ENCODE measurements at regions not wholly inside any gene's neighbourhood (a gene's known extent, or its start where the extent isn't known, plus 50 kb on each side); places are given as distances from the start of the nearest gene placed in this dataset.
A peak's percentile ranks its signal among the peaks of the same experiment; 100 is the strongest.

GRCh38 chr12:19032826-19033225 lies 96.7 kb upstream of the PLEKHA5 start:
- no peak for DNase-seq (ENCODE audit: low spot score)
- Histone ChIP-seq H3K36me3 (ENCODE audit: control insufficient read depth in 4 of 4, insufficient read depth in 3 of 4, low read depth in 1 of 4, low read length in 3 of 4) (no peaks in the 10 kb centered on the region), H3K27ac (ENCODE audit: low read depth in 1 of 2, low read length in 2 of 2) (no peak overlapping the region), H3K9ac (ENCODE audit: low read depth in 1 of 2, low read length in 2 of 2) (no peak overlapping the region), H3K4me1 (ENCODE audit: control insufficient read depth in 4 of 4, insufficient read depth in 4 of 4, low read length in 3 of 4) (no peaks in the 10 kb centered on the region), H3K9me3 (ENCODE audit: control insufficient read depth in 4 of 4, low read length in 3 of 4) (peaks cover 0 to 7% (median 2%) of the 10 kb centered on the region in 4 donors), H3K27me3 (ENCODE audit: control insufficient read depth in 4 of 4, insufficient read depth in 4 of 4, low read length in 3 of 4) (no peaks in the 10 kb centered on the region), H3K4me3 (ENCODE audit: low read depth in 1 of 3, low read length in 3 of 3) (no peak overlapping the region)
- TF ChIP-seq, protein P1, sequence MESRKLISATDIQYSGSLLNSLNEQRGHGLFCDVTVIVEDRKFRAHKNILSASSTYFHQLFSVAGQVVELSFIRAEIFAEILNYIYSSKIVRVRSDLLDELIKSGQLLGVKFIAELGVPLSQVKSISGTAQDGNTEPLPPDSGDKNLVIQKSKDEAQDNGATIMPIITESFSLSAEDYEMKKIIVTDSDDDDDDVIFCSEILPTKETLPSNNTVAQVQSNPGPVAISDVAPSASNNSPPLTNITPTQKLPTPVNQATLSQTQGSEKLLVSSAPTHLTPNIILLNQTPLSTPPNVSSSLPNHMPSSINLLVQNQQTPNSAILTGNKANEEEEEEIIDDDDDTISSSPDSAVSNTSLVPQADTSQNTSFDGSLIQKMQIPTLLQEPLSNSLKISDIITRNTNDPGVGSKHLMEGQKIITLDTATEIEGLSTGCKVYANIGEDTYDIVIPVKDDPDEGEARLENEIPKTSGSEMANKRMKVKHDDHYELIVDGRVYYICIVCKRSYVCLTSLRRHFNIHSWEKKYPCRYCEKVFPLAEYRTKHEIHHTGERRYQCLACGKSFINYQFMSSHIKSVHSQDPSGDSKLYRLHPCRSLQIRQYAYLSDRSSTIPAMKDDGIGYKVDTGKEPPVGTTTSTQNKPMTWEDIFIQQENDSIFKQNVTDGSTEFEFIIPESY (IDR thresholded peaks at IDR 0.05), result no peak
- TF ChIP-seq JUND (IDR thresholded peaks at IDR 0.05), result no peak
- no peak for TF ChIP-seq FOXA2 (IDR thresholded peaks at IDR 0.05)
- no peak for TF ChIP-seq SP1 (IDR thresholded peaks at IDR 0.05)
- no peak for TF ChIP-seq CTCF (IDR thresholded peaks at IDR 0.05; ENCODE audit: low read depth, low read length, missing input control)
- no peak for TF ChIP-seq YY1 (IDR thresholded peaks at IDR 0.05)
- no peak for TF ChIP-seq MAX (IDR thresholded peaks at IDR 0.05)
- no peak for TF ChIP-seq FOXA1 (IDR thresholded peaks at IDR 0.05)
- no peak for TF ChIP-seq TAF1 (conservative IDR thresholded peaks at IDR 0.05)
- TF ChIP-seq HNF4G (IDR thresholded peaks at IDR 0.05), result no peak
- TF ChIP-seq GABPA (IDR thresholded peaks at IDR 0.05 in 1 of 2, conservative IDR thresholded peaks at IDR 0.05 in 1 of 2), result no peak
- no peak for TF ChIP-seq NR2F2 (IDR thresholded peaks at IDR 0.05)
- 84% methylated on average over 5 of the region's 5 CpGs for WGBS

- Histone ChIP-seq H3K36me3 (ENCODE audit: control insufficient read depth in 4 of 4, insufficient read depth in 3 of 4, low read depth in 1 of 4, low read length in 3 of 4) (no peaks in the 10 kb centered on the region), H3K27ac (ENCODE audit: low read depth in 1 of 2, low read length in 2 of 2) (no peak overlapping the region), H3K9ac (ENCODE audit: low read depth in 1 of 2, low read length in 2 of 2) (no peak overlapping the region), H3K27me3 (ENCODE audit: control insufficient read depth in 4 of 4, insufficient read depth in 4 of 4, low read length in 3 of 4) (no peaks in the 10 kb centered on the region), H3K4me1 (ENCODE audit: control insufficient read depth in 4 of 4, insufficient read depth in 4 of 4, low read length in 3 of 4) (no peaks in the 10 kb centered on the region), H3K9me3 (ENCODE audit: control insufficient read depth in 4 of 4, low read length in 3 of 4) (peaks cover 0 to 7% (median 2%) of the 10 kb centered on the region in 4 donors), H3K4me3 (ENCODE audit: low read depth in 1 of 3, low read length in 3 of 3) (no peak overlapping the region)
- DNase-seq (ENCODE audit: low spot score), result no peak
- peak; percentile 57 to 62 for TF ChIP-seq RXRA (IDR thresholded peaks at IDR 0.05)
- TF ChIP-seq GABPA (IDR thresholded peaks at IDR 0.05 in 1 of 2, conservative IDR thresholded peaks at IDR 0.05 in 1 of 2), result no peak
- TF ChIP-seq HNF4G (IDR thresholded peaks at IDR 0.05), result peak; percentile 23
- TF ChIP-seq HNF4A (conservative IDR thresholded peaks at IDR 0.05), result peak; percentile 64 to 79
- TF ChIP-seq FOXA2 (IDR thresholded peaks at IDR 0.05), result no peak
- WGBS, result 53% methylated on average over 2 of the region's 2 CpGs
These were observed 96.3 kb upstream of the PLEKHA5 start for GRCh38 chr12:19033244-19033643.

GRCh38 chr12:19034937-19035336 lies 94.6 kb upstream of the PLEKHA5 start:
- TF ChIP-seq RXRA (IDR thresholded peaks at IDR 0.05) (no peak), EGR1 (IDR thresholded peaks at IDR 0.05; ENCODE audit: low read depth in 2 of 2) (no peak), SP1 (IDR thresholded peaks at IDR 0.05) (no peak), CTCF (IDR thresholded peaks at IDR 0.05; ENCODE audit: low read depth, low read length, missing input control) (no peak), HNF4A (conservative IDR thresholded peaks at IDR 0.05) (no peak), NR2F2 (IDR thresholded peaks at IDR 0.05) (no peak)
- no peak for DNase-seq (ENCODE audit: low spot score)
- 70% methylated on average over 2 of the region's 2 CpGs for WGBS
- no peak overlapping the region for H3K9ac ChIP-seq (ENCODE audit: low read depth in 1 of 2, low read length in 2 of 2)
- peaks cover 0 to 7% (median 2%) of the 10 kb centered on the region in 4 donors for H3K9me3 ChIP-seq (ENCODE audit: control insufficient read depth in 4 of 4, low read length in 3 of 4)
- no peaks in the 10 kb centered on the region for H3K4me1 ChIP-seq (ENCODE audit: control insufficient read depth in 4 of 4, insufficient read depth in 4 of 4, low read length in 3 of 4)
- H3K27ac ChIP-seq (ENCODE audit: low read depth in 1 of 2, low read length in 2 of 2), result no peak overlapping the region
- no peaks in the 10 kb centered on the region for H3K36me3 ChIP-seq (ENCODE audit: control insufficient read depth in 4 of 4, insufficient read depth in 3 of 4, low read depth in 1 of 4, low read length in 3 of 4)
- no peaks in the 10 kb centered on the region for H3K27me3 ChIP-seq (ENCODE audit: control insufficient read depth in 4 of 4, insufficient read depth in 4 of 4, low read length in 3 of 4)
- no peak overlapping the region for H3K4me3 ChIP-seq (ENCODE audit: low read depth in 1 of 3, low read length in 3 of 3)

All from liver (tissue), 8 donors.